ENCODE measurements at regions not wholly inside any gene's neighbourhood (a gene's known extent, or its start where the extent isn't known, plus 50 kb on each side); places are given as distances from the start of the nearest gene placed in this dataset.

DNA sequence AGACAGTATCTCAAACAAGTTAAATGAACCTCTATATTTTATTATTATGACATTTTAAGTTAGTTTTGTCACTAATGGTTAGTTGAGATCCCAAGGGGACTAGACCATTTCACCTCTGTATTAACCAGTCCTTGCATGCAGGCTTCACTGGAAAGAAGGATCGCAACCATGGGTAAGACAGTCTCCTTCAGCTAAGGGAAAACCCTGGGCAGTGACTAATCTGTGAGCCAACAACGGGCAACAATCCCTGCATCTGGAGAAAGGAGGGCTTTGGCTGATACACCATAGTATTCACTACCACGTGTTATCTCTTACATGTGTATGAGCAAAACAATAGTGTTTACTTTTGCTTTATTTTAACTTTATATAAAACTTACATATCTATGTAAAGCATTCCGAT lies 708.8 kb upstream of the CHRM3 start:
- TF ChIP-seq, protein P1, sequence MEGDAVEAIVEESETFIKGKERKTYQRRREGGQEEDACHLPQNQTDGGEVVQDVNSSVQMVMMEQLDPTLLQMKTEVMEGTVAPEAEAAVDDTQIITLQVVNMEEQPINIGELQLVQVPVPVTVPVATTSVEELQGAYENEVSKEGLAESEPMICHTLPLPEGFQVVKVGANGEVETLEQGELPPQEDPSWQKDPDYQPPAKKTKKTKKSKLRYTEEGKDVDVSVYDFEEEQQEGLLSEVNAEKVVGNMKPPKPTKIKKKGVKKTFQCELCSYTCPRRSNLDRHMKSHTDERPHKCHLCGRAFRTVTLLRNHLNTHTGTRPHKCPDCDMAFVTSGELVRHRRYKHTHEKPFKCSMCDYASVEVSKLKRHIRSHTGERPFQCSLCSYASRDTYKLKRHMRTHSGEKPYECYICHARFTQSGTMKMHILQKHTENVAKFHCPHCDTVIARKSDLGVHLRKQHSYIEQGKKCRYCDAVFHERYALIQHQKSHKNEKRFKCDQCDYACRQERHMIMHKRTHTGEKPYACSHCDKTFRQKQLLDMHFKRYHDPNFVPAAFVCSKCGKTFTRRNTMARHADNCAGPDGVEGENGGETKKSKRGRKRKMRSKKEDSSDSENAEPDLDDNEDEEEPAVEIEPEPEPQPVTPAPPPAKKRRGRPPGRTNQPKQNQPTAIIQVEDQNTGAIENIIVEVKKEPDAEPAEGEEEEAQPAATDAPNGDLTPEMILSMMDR (IDR thresholded peaks at IDR 0.05): no peak
- TF ChIP-seq POLR2AphosphoS5 (IDR thresholded peaks at IDR 0.05): no peak

Data from upper lobe of left lung (tissue), 4 donors.